Endodermal cell (in vitro differentiated cells): ENCODE measurements at regions not wholly inside any gene's neighbourhood (a gene's known extent, or its start where the extent isn't known, plus 50 kb on each side); places are given as distances from the start of the nearest gene placed in this dataset.

Source experiments
- DNase-seq: peaks from one replicate; pipeline ENCODE4 v3.0.0-alpha.2; 2017
- H3K27ac ChIP-seq: 2 replicates; pipeline ENCODE4 v1.5.1; 2013; ENCODE audit warnings: mild to moderate bottlenecking, low read depth, low read length, moderate library complexity
- H3K27me3 ChIP-seq: 2 replicates; pipeline ENCODE4 v1.6.1; 2013; ENCODE audit warnings: mild to moderate bottlenecking, low read length, moderate library complexity; ENCODE audit not compliant: insufficient read depth, control insufficient read depth, poor library complexity, severe bottlenecking
- H3K36me3 ChIP-seq: 2 replicates; pipeline ENCODE4 v1.7.0; 2013; ENCODE audit warnings: mild to moderate bottlenecking, low read length, moderate library complexity; ENCODE audit not compliant: control insufficient read depth, insufficient read depth
- H3K4me1 ChIP-seq: one replicate; pipeline ENCODE4 v1.7.0; 2013; ENCODE audit warnings: low read length; ENCODE audit not compliant: control insufficient read depth, insufficient read depth
- H3K4me3 ChIP-seq: 2 replicates; pipeline ENCODE4 v1.5.1; 2013; ENCODE audit warnings: mild to moderate bottlenecking, low read length, moderate library complexity
- H3K9ac ChIP-seq: 2 replicates; pipeline ENCODE4 v1.6.1; 2013; ENCODE audit warnings: mild to moderate bottlenecking, low read length, moderate library complexity; ENCODE audit not compliant: poor library complexity, severe bottlenecking; ENCODE audit errors: extremely low read depth
- H3K9me3 ChIP-seq: 2 replicates; pipeline ENCODE4 v1.6.1; 2013; ENCODE audit warnings: mild to moderate bottlenecking, low read length, moderate library complexity; ENCODE audit not compliant: control insufficient read depth
- H3K27ac Mint-ChIP-seq: 2 replicates; pipeline ENCODE4 v1.8.0; 2020; ENCODE audit warnings: mixed read lengths
- H3K27me3 Mint-ChIP-seq: 2 replicates; pipeline ENCODE4 v1.8.0; 2021; ENCODE audit warnings: mild to moderate bottlenecking, mixed read lengths; ENCODE audit not compliant: insufficient read depth
- H3K36me3 Mint-ChIP-seq: 2 replicates; pipeline ENCODE4 v1.8.0; 2020; ENCODE audit warnings: low read depth, mixed read lengths
- H3K4me1 Mint-ChIP-seq: 2 replicates; pipeline ENCODE4 v1.8.0; 2020; ENCODE audit warnings: mixed read lengths
- H3K4me3 Mint-ChIP-seq: 2 replicates; pipeline ENCODE4 v1.8.0; 2020; ENCODE audit warnings: mild to moderate bottlenecking, moderate library complexity, mixed read lengths
- H3K9me3 Mint-ChIP-seq: 2 replicates; pipeline ENCODE4 v1.8.0; 2020; ENCODE audit warnings: mild to moderate bottlenecking, mixed read lengths
- WGBS, 2 experiments: methylation state at CpG; one replicate each; pipeline versions ENCODE4 v1.1.5 to v1.1.7; 2013; ENCODE audit warnings: missing lambda C conversion rate in 2 of 2, mixed read lengths in 1 of 2; ENCODE audit not compliant: insufficient coverage in 1 of 2, insufficient read length in 1 of 2; 5-methylcytosine and 5-hydroxymethylcytosine counted together
- TF ChIP-seq, protein P1 (sequence below): fragments of 200-600 bp; sonication (generic); conservative IDR thresholded peaks from 2 replicates; pipeline ENCODE4 v1.5.0; 2021; ENCODE audit warnings: antibody characterized with exemption, mild to moderate bottlenecking

DNA sequence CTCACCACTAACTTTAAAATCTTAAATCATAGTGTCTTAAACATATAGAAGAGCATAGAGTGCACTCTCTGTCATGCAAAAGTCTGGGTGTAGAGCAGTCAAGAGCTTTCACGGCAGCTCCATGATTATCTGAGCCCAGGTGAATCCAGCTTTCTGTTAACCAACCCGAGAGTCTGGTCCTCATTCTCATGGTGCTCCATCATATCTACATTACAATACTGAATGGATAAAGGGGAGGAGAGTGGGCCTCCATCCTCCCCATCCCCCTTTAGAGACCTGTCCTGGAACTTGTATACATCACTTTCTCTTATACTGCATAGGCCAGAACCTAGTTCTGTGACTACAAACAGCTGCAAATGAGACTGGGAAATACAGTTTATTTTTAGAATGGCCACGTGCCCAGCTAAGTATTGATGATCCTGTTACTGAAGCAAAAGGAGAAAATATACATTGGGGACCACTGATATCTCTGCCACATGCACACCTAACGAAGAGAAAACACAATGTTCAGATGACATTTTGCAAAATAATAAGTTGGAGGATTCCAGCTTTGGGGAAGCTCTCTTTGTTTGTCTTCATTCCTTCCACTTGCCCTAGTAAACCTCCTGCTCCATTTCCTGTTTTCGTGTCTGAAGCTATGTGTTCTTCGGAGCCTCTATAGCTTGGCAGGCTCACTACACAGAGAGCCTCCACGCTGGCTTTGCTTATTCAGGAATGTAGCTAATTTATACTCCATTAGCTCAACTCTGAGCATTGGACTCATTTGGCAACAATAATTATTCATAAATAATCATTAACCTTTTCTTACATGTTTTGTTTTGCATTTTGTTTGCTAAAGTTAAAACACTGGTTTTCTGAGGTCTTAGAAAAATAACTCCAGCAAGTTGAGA, 110.1 kb downstream of the IYD start:
- no peak overlapping the region for H3K27ac Mint-ChIP-seq
- no peaks in the 10 kb centered on the region for H3K36me3 ChIP-seq
- H3K27me3 ChIP-seq, result no peaks in the 10 kb centered on the region
- no peaks in the 10 kb centered on the region for H3K27me3 Mint-ChIP-seq
- no peak overlapping the region for H3K4me3 Mint-ChIP-seq
- H3K4me1 ChIP-seq, result no peaks in the 10 kb centered on the region
- no peak overlapping the region for H3K9ac ChIP-seq
- peaks cover 5% of the 10 kb centered on the region for H3K9me3 Mint-ChIP-seq
- H3K4me1 Mint-ChIP-seq, result no peaks in the 10 kb centered on the region
- H3K27ac ChIP-seq, result no peak overlapping the region
- 69 to 83% methylated on average over 4 to 7 of the region's 7 CpGs for WGBS, 2 experiments
- H3K9me3 ChIP-seq, result no peaks in the 10 kb centered on the region
- no peak overlapping the region for H3K4me3 ChIP-seq
- TF ChIP-seq, protein P1, sequence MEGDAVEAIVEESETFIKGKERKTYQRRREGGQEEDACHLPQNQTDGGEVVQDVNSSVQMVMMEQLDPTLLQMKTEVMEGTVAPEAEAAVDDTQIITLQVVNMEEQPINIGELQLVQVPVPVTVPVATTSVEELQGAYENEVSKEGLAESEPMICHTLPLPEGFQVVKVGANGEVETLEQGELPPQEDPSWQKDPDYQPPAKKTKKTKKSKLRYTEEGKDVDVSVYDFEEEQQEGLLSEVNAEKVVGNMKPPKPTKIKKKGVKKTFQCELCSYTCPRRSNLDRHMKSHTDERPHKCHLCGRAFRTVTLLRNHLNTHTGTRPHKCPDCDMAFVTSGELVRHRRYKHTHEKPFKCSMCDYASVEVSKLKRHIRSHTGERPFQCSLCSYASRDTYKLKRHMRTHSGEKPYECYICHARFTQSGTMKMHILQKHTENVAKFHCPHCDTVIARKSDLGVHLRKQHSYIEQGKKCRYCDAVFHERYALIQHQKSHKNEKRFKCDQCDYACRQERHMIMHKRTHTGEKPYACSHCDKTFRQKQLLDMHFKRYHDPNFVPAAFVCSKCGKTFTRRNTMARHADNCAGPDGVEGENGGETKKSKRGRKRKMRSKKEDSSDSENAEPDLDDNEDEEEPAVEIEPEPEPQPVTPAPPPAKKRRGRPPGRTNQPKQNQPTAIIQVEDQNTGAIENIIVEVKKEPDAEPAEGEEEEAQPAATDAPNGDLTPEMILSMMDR, result no peak
- no peak for DNase-seq
- H3K36me3 Mint-ChIP-seq, result no peaks in the 10 kb centered on the region

DNA sequence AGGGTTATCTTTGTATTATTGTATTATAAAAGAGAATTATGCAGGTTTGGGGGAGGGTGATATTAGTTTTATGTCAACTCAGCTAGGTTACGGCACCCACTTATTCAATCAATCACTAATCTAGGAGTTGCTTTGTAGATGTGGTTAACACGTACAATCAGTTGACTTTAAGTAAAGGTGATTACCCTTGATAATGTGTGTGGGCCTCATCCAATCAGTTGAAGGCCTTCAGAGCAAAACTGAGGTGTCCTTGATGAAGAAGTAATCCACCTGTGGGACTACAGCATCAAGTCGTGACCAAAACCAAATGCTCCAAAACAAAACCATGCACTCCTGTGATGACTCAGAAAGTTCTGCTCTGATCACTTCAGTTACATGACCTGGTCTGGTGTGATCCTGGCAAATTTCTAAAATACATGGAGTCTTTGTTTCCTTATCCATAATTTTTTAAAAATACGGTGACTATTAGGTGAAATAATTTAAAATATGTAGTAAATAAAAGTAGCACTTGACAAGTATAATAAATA, 114.1 kb downstream of the IYD start:
- H3K27me3 ChIP-seq, result no peaks in the 10 kb centered on the region
- Mint-ChIP-seq H3K9me3 (no peaks in the 10 kb centered on the region), H3K27me3 (no peaks in the 10 kb centered on the region), H3K4me1 (no peaks in the 10 kb centered on the region), H3K4me3 (no peak overlapping the region), H3K27ac (no peak overlapping the region), H3K36me3 (no peaks in the 10 kb centered on the region)
- H3K9me3 ChIP-seq, result no peaks in the 10 kb centered on the region
- WGBS, 2 experiments, result 95 to 100% methylated on average over 2 of the region's 4 CpGs
- H3K4me3 ChIP-seq, result no peak overlapping the region
- TF ChIP-seq, protein P1, result no peak
- H3K36me3 ChIP-seq, result no peaks in the 10 kb centered on the region
- H3K4me1 ChIP-seq, result no peaks in the 10 kb centered on the region
- no peak overlapping the region for H3K27ac ChIP-seq
- no peak overlapping the region for H3K9ac ChIP-seq
- DNase-seq, result no peak

DNA sequence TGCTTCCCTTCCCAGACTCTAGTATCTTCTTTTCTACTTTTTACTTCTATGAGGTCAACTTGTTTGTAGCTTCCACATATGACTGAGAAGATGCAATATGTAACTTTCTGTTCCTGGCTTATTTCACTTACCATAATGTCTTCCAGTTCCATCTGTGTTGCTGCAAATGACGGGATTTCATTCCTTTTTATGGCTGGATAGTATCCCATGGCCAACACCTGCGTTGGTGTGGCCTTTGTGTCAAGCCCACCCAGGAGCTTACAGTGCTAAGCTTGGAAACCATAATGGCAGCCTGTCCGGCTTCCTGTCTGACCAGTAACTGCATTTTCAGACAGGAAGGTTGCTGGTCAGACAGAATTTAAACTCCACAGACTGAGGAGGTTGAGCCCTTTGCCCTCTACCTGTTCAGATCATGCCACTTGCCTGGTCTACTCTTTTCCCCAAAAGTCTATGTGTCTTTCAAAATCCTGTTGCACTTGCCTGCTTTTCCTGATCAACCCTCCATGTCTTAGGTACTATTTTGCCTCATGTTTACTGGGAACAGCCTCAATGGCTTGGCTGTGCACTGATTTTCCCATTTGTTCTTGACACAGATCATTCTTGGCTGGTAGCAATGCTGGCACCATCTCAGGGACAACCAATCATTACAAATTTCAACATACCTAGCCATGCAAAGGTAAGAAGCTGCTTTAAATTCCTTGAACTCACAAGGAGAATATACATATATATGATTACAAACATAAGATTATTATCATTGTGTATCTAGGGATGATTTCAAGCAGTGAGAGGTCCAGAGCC, 114.3 kb upstream of the PLEKHG1 start:
- TF ChIP-seq, protein P1, result no peak
- Histone ChIP-seq H3K9ac (no peak overlapping the region), H3K27ac (no peak overlapping the region), H3K4me1 (no peaks in the 10 kb centered on the region), H3K4me3 (no peak overlapping the region), H3K9me3 (no peaks in the 10 kb centered on the region), H3K27me3 (no peaks in the 10 kb centered on the region), H3K36me3 (no peaks in the 10 kb centered on the region)
- Mint-ChIP-seq H3K36me3 (no peaks in the 10 kb centered on the region), H3K27ac (no peak overlapping the region), H3K9me3 (no peaks in the 10 kb centered on the region), H3K4me1 (no peaks in the 10 kb centered on the region), H3K4me3 (no peak overlapping the region), H3K27me3 (no peaks in the 10 kb centered on the region)
- DNase-seq, result no peak
- 87 to 96% methylated on average over 3 of the region's 3 CpGs for WGBS, 2 experiments
